K562 (cell line): ENCODE measurements at regions not wholly inside any gene's neighbourhood (a gene's known extent, or its start where the extent isn't known, plus 50 kb on each side); places are given as distances from the start of the nearest gene placed in this dataset.
"Not testable (repeated sequence)": the region's sequence is repeated elsewhere in the genome, so short reads cannot be mapped to it uniquely, and the experiment has no call there.

ENCODE experiments used
- ARID3A ChIP-seq: IDR thresholded peaks from 2 replicates; pipeline ENCODE4 v1.6.1; 2012; ENCODE audit warnings: low read depth, low read length, improper control_type of control experiment, borderline replicate concordance
- ETV6 ChIP-seq, 3 experiments: fragments of 150-350 bp in 1 of 3; sonication (generic) in 1 of 3; formaldehyde crosslinking in 1 of 3; IDR thresholded peaks; 2 replicates each; pipeline versions ENCODE4 v1.6.1 to v1.8.0; 2014 to 2022; ENCODE audit warnings: borderline replicate concordance in 2 of 3, low read depth in 2 of 3, antibody characterized with exemption in 1 of 3, low read length in 1 of 3, mild to moderate bottlenecking in 1 of 3, missing genetic modification reagents in 1 of 3
- EZH2 ChIP-seq: IDR thresholded peaks from 2 replicates; pipeline ENCODE4 v1.6.1; 2012; ENCODE audit warnings: low read depth, mild to moderate bottlenecking, inconsistent platforms, low read length, borderline replicate concordance
- JUND ChIP-seq, 2 experiments: IDR thresholded peaks; 2 replicates in 1 of 2; 3 replicates in 1 of 2; pipeline ENCODE4 v1.6.1; 2011; ENCODE audit warnings: borderline replicate concordance in 2 of 2, low read depth in 2 of 2, low read length in 2 of 2, improper control_type of control experiment in 1 of 2, missing biosample characterization in 1 of 2, missing genetic modification characterization in 1 of 2, missing genetic modification reagents in 1 of 2
- NR2C2 ChIP-seq, 2 experiments: fragments of 200-800 bp in 1 of 2; sonication (Bioruptor generic) in 1 of 2; sonication (generic) in 1 of 2; formaldehyde crosslinking in 1 of 2; IDR thresholded peaks; 2 replicates each; pipeline versions ENCODE4 v1.6.1 to v1.8.0; 2016 to 2022; ENCODE audit warnings: mild to moderate bottlenecking in 1 of 2, missing compliant biosample characterization in 1 of 2, missing genetic modification characterization in 1 of 2, missing genetic modification reagents in 1 of 2

DNA sequence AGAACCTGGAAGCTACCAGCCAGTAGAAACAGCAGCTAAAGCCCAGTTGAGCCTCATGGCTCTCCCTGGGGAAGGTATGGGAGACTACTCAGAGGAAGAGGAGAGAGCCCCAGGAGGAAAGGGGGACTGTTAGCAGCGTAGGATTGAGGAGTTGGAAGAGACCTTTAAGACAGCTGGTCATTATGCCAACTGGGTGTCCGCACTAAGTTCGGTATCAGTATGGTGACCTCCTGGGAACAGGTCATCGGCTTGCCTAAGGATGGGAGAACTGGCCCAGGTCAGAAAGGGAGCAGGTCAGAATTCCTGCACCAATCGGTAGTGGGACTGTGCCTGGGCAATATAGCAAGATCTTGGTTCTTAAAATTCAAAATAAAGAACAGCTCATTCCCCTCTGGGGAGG, 158.4 kb downstream of the GOLGA6L4 start:
- not testable (repeated sequence) for TF ChIP-seq JUND (IDR thresholded peaks at IDR 0.05; ENCODE audit: borderline replicate concordance, low read depth, low read length); JUND (tag; IDR thresholded peaks at IDR 0.05; ENCODE audit: borderline replicate concordance, low read depth, low read length); NR2C2 (CRISPR knock-in tag; IDR thresholded peaks at IDR 0.05); NR2C2 (tag; IDR thresholded peaks at IDR 0.05); EZH2; ETV6 (IDR thresholded peaks at IDR 0.05; ENCODE audit: borderline replicate concordance in 1 of 2, low read depth in 2 of 2, low read length in 1 of 2); ETV6 (CRISPR knock-in tag; IDR thresholded peaks at IDR 0.05; ENCODE audit: borderline replicate concordance); ARID3A
